Effector memory CD4-positive, alpha-beta T cell (primary cell): ENCODE measurements at regions not wholly inside any gene's neighbourhood (a gene's known extent, or its start where the extent isn't known, plus 50 kb on each side); places are given as distances from the start of the nearest gene placed in this dataset.

Experiments used
- DNase-seq, 3 donors: peaks; one replicate each; pipeline ENCODE4 v3.0.0-alpha.2; 2020
- H3K27ac ChIP-seq: 2 replicates; pipeline ENCODE4 v1.7.0; 2013; ENCODE audit warnings: mild to moderate bottlenecking, low read length, moderate library complexity; ENCODE audit not compliant: insufficient read depth, poor library complexity, severe bottlenecking
- H3K27me3 ChIP-seq: replicated peaks from 2 replicates; pipeline ENCODE4 v1.7.0; 2013; ENCODE audit warnings: mild to moderate bottlenecking, low read length; ENCODE audit not compliant: insufficient read depth, control insufficient read depth, poor library complexity, severe bottlenecking
- H3K36me3 ChIP-seq: 2 replicates; pipeline ENCODE4 v1.7.0; 2013; ENCODE audit warnings: mild to moderate bottlenecking, low read length, moderate library complexity; ENCODE audit not compliant: control insufficient read depth, insufficient read depth
- H3K4me1 ChIP-seq: 2 replicates; pipeline ENCODE4 v1.7.0; 2013; ENCODE audit warnings: low read length, mild to moderate bottlenecking; ENCODE audit not compliant: control insufficient read depth, insufficient read depth, poor library complexity, severe bottlenecking
- H3K4me3 ChIP-seq: 2 replicates; pipeline ENCODE4 v1.7.0; 2013; ENCODE audit warnings: low read length, low read depth, mild to moderate bottlenecking; ENCODE audit not compliant: insufficient read depth, poor library complexity, severe bottlenecking
- H3K9me3 ChIP-seq: 2 replicates; pipeline ENCODE4 v1.7.0; 2013; ENCODE audit warnings: mild to moderate bottlenecking, low read length, moderate library complexity; ENCODE audit not compliant: control insufficient read depth

GRCh38 chr2:146642066-146642465 is 1202.8 kb upstream of the ACVR2A start:
- Histone ChIP-seq H3K4me1 (no peaks in the 10 kb centered on the region), H3K27me3 (no peaks in the 10 kb centered on the region), H3K27ac (no peak overlapping the region), H3K4me3 (no peak overlapping the region), H3K36me3 (no peaks in the 10 kb centered on the region), H3K9me3 (no peaks in the 10 kb centered on the region)
- no peak for DNase-seq

- no peaks in the 10 kb centered on the region for H3K9me3 ChIP-seq
- H3K4me3 ChIP-seq = no peak overlapping the region
Measured at GRCh38 chr2:146634230-146635097, 1210.4 kb upstream of the ACVR2A start.

GRCh38 chr2:146633159-146633558 is 1211.7 kb upstream of the ACVR2A start:
- no peak overlapping the region for H3K27ac ChIP-seq
- H3K4me1 ChIP-seq = no peaks in the 10 kb centered on the region
- H3K9me3 ChIP-seq = no peaks in the 10 kb centered on the region
- H3K4me3 ChIP-seq = no peak overlapping the region
- DNase-seq = no peak
- H3K27me3 ChIP-seq = no peaks in the 10 kb centered on the region
- no peaks in the 10 kb centered on the region for H3K36me3 ChIP-seq

More at GRCh38 chr2:146634230-146635097, 1210.4 kb upstream of the ACVR2A start:
- DNase-seq = no peak
- Histone ChIP-seq H3K4me1 (no peaks in the 10 kb centered on the region), H3K36me3 (no peaks in the 10 kb centered on the region), H3K27ac (no peak overlapping the region), H3K27me3 (no peaks in the 10 kb centered on the region)

- no peak for DNase-seq
- no peaks in the 10 kb centered on the region for H3K9me3 ChIP-seq
- H3K4me1 ChIP-seq = no peaks in the 10 kb centered on the region
- no peaks in the 10 kb centered on the region for H3K36me3 ChIP-seq
- H3K4me3 ChIP-seq = no peak overlapping the region
- no peaks in the 10 kb centered on the region for H3K27me3 ChIP-seq
- no peak overlapping the region for H3K27ac ChIP-seq
Measured at GRCh38 chr2:146632707-146633106, 1212.1 kb upstream of the ACVR2A start.

- H3K36me3 ChIP-seq = no peaks in the 10 kb centered on the region
- DNase-seq = no peak
- no peaks in the 10 kb centered on the region for H3K27me3 ChIP-seq
- H3K27ac ChIP-seq = no peak overlapping the region
- H3K4me1 ChIP-seq = no peaks in the 10 kb centered on the region
- no peak overlapping the region for H3K4me3 ChIP-seq
- H3K9me3 ChIP-seq = no peaks in the 10 kb centered on the region
Measured at GRCh38 chr2:146624430-146625160, 1220.2 kb upstream of the ACVR2A start.

GRCh38 chr2:146623771-146624170 is 1221.1 kb upstream of the ACVR2A start:
- Histone ChIP-seq H3K27ac (no peak overlapping the region), H3K4me1 (no peaks in the 10 kb centered on the region), H3K27me3 (no peaks in the 10 kb centered on the region), H3K36me3 (no peaks in the 10 kb centered on the region), H3K4me3 (no peak overlapping the region), H3K9me3 (no peaks in the 10 kb centered on the region)
- no peak for DNase-seq

GRCh38 chr2:146621656-146622055 is 1223.2 kb upstream of the ACVR2A start:
- Histone ChIP-seq H3K36me3 (no peaks in the 10 kb centered on the region), H3K27ac (no peak overlapping the region), H3K4me1 (no peaks in the 10 kb centered on the region), H3K27me3 (no peaks in the 10 kb centered on the region), H3K4me3 (no peak overlapping the region), H3K9me3 (no peaks in the 10 kb centered on the region)
- no peak for DNase-seq

- H3K4me1 ChIP-seq = no peaks in the 10 kb centered on the region
- H3K36me3 ChIP-seq = no peaks in the 10 kb centered on the region
- H3K27me3 ChIP-seq = no peaks in the 10 kb centered on the region
- H3K4me3 ChIP-seq = no peak overlapping the region
- no peak for DNase-seq
- no peaks in the 10 kb centered on the region for H3K9me3 ChIP-seq
- no peak overlapping the region for H3K27ac ChIP-seq
Measured at GRCh38 chr2:146615778-146616177, 1229.1 kb upstream of the ACVR2A start.

GRCh38 chr2:146608490-146608889 is 1236.3 kb upstream of the ACVR2A start:
- Histone ChIP-seq H3K27me3 (no peaks in the 10 kb centered on the region), H3K4me1 (no peaks in the 10 kb centered on the region), H3K27ac (no peak overlapping the region), H3K9me3 (no peaks in the 10 kb centered on the region), H3K4me3 (no peak overlapping the region), H3K36me3 (no peaks in the 10 kb centered on the region)
- no peak for DNase-seq

GRCh38 chr2:146604521-146604920 is 1240.3 kb upstream of the ACVR2A start:
- no peak for DNase-seq
- Histone ChIP-seq H3K9me3 (no peaks in the 10 kb centered on the region), H3K36me3 (no peaks in the 10 kb centered on the region), H3K4me3 (no peak overlapping the region), H3K4me1 (no peaks in the 10 kb centered on the region), H3K27ac (no peak overlapping the region), H3K27me3 (no peaks in the 10 kb centered on the region)
